H1 (cell line): ENCODE measurements at regions not wholly inside any gene's neighbourhood (a gene's known extent, or its start where the extent isn't known, plus 50 kb on each side); places are given as distances from the start of the nearest gene placed in this dataset.

Experiments used
- CTCF ChIA-PET: fragments of 300-600 bp; sonication (Branson Sonifier 250); formaldehyde crosslinking; loops from one replicate; lab custom pipeline; 2021; ENCODE audit not compliant: partially characterized antibody; lab: Charles Lee
- POLR2A ChIA-PET: fragments of 300-600 bp; sonication (Branson Sonifier 250); formaldehyde crosslinking; loops from one replicate; lab custom pipeline; 2021; ENCODE audit warnings: inconsistent platforms; ENCODE audit not compliant: partially characterized antibody; lab: Charles Lee
- DNase-seq, 2 experiments: peaks; one replicate each; pipeline versions ENCODE4 v3.0.0 to v3.0.0-alpha.2; 2010 to 2022; ENCODE audit warnings: low spot score in 2 of 2, low read depth in 1 of 2, mixed read lengths in 1 of 2
- FAIRE-seq: peaks from 2 replicates; lab custom pipeline; 2011; peaks lifted over from hg19 to GRCh38; lab: Jason Lieb, UNC
- H2AFZ ChIP-seq: 2 replicates; pipeline ENCODE4 v1.8.1; 2012; ENCODE audit warnings: low read length, inconsistent platforms
- H2AK5ac ChIP-seq: 2 replicates; pipeline ENCODE4 v1.6.1; 2013; ENCODE audit warnings: low read depth, low read length
- H2BK120ac ChIP-seq: replicated peaks from 2 replicates; pipeline ENCODE3; 2013; ENCODE audit warnings: low read depth, low read length, inconsistent platforms
- H2BK12ac ChIP-seq: 2 replicates; pipeline ENCODE4 v1.6.1; 2013; ENCODE audit warnings: low read depth, low read length
- H2BK15ac ChIP-seq: 2 replicates; pipeline ENCODE4 v1.6.1; 2013; ENCODE audit warnings: low read length
- H2BK20ac ChIP-seq: 2 replicates; pipeline ENCODE4 v1.6.1; 2013; ENCODE audit warnings: low read length
- H2BK5ac ChIP-seq: 2 replicates; pipeline ENCODE4 v1.6.1; 2013; ENCODE audit warnings: low read depth, low read length
- H3K14ac ChIP-seq: 2 replicates; pipeline ENCODE4 v1.6.1; 2013; ENCODE audit warnings: inconsistent platforms; ENCODE audit not compliant: insufficient read length
- H3K18ac ChIP-seq: 2 replicates; pipeline ENCODE4 v1.6.1; 2013; ENCODE audit warnings: low read length; ENCODE audit errors: extremely low read depth
- H3K23ac ChIP-seq: 2 replicates; pipeline ENCODE4 v1.6.1; 2013; ENCODE audit warnings: inconsistent platforms; ENCODE audit not compliant: insufficient read length
- H3K23me2 ChIP-seq: 2 replicates; pipeline ENCODE4 v1.6.1; 2013; ENCODE audit warnings: low read depth, low read length
- H3K27ac ChIP-seq: 2 replicates; pipeline ENCODE4 v1.6.1; 2011; ENCODE audit warnings: low read depth, low read length, inconsistent platforms
- H3K27me3 ChIP-seq, 4 experiments: replicated peaks in 1 of 4; 1 replicate in 1 of 4; 2 replicates in 3 of 4; pipeline versions ENCODE4 v1.6.1 to v1.8.1; 2011 to 2013; ENCODE audit warnings: low read length in 3 of 4, mild to moderate bottlenecking in 3 of 4, inconsistent platforms in 2 of 4, mixed read lengths in 2 of 4, moderate library complexity in 1 of 4; ENCODE audit not compliant: control insufficient read depth in 3 of 4, insufficient read depth in 3 of 4; ENCODE audit errors: extremely low read depth in 1 of 4
- H3K36me3 ChIP-seq, 4 experiments: 2 replicates each; pipeline versions ENCODE4 v1.6.1 to v1.8.1; 2011 to 2013; ENCODE audit warnings: mild to moderate bottlenecking in 4 of 4, low read length in 3 of 4, moderate library complexity in 2 of 4, control low read depth in 1 of 4, inconsistent platforms in 1 of 4; ENCODE audit not compliant: insufficient read depth in 4 of 4, control insufficient read depth in 2 of 4
- H3K4ac ChIP-seq: replicated peaks from 2 replicates; pipeline ENCODE3; 2013; ENCODE audit warnings: low read length, low read depth, mixed read lengths, inconsistent platforms; ENCODE audit not compliant: insufficient read length
- H3K4me1 ChIP-seq, 4 experiments: replicated peaks in 1 of 4; 1 replicate in 1 of 4; 2 replicates in 3 of 4; pipeline versions ENCODE4 v1.6.1 to v1.8.1; 2011 to 2013; ENCODE audit warnings: low read length in 3 of 4, inconsistent platforms in 2 of 4, mixed read lengths in 1 of 4; ENCODE audit not compliant: insufficient read depth in 4 of 4, control insufficient read depth in 3 of 4
- H3K4me2 ChIP-seq, 2 experiments: 2 replicates each; pipeline versions ENCODE4 v1.6.1 to v1.8.1; 2011 to 2013; ENCODE audit warnings: low read depth in 2 of 2, low read length in 2 of 2, control low read depth in 1 of 2, inconsistent platforms in 1 of 2, mild to moderate bottlenecking in 1 of 2; ENCODE audit not compliant: insufficient read depth in 1 of 2
- H3K4me3 ChIP-seq, 4 experiments: fragments of 200-600, 300-600 bp in 1 of 4; sonication (generic), shearing (Covaris generic), sonication (Bioruptor Twin) in 1 of 4; 2 replicates each; pipeline versions ENCODE4 v1.5.1 to v1.8.1; 2011 to 2016; ENCODE audit warnings: low read length in 4 of 4, low read depth in 3 of 4, control low read depth in 2 of 4, inconsistent platforms in 2 of 4, mild to moderate bottlenecking in 2 of 4, mixed read lengths in 1 of 4, moderate library complexity in 1 of 4; ENCODE audit not compliant: insufficient read depth in 2 of 4; ENCODE audit errors: extremely low read depth in 1 of 4
- H3K56ac ChIP-seq: replicated peaks from 2 replicates; pipeline ENCODE3; 2013; ENCODE audit warnings: low read depth, mild to moderate bottlenecking, mixed read lengths, low read length, inconsistent platforms; ENCODE audit not compliant: insufficient read length
- H3K79me1 ChIP-seq: 2 replicates; pipeline ENCODE4 v1.6.1; 2013; ENCODE audit warnings: low read depth, low read length, control low read depth
- H3K79me2 ChIP-seq, 2 experiments: 2 replicates each; pipeline versions ENCODE4 v1.6.1 to v1.8.1; 2012 to 2013; ENCODE audit warnings: low read length in 2 of 2, mild to moderate bottlenecking in 2 of 2, inconsistent platforms in 1 of 2; ENCODE audit not compliant: insufficient read depth in 2 of 2, control insufficient read depth in 1 of 2
- H3K9ac ChIP-seq, 4 experiments: replicated peaks in 1 of 4; 1 replicate in 1 of 4; 2 replicates in 3 of 4; pipeline versions ENCODE4 v1.6.1 to v1.8.1; 2011 to 2013; ENCODE audit warnings: low read depth in 3 of 4, low read length in 3 of 4, control low read depth in 2 of 4, mild to moderate bottlenecking in 2 of 4, moderate library complexity in 2 of 4, inconsistent platforms in 1 of 4; ENCODE audit errors: extremely low read depth in 1 of 4
- H3K9me3 ChIP-seq, 2 experiments: 2 replicates each; pipeline versions ENCODE4 v1.6.1 to v1.8.1; 2012 to 2013; ENCODE audit warnings: mild to moderate bottlenecking in 2 of 2, moderate library complexity in 2 of 2, control low read depth in 1 of 2, inconsistent platforms in 1 of 2, low read depth in 1 of 2, low read length in 1 of 2, mixed read lengths in 1 of 2; ENCODE audit not compliant: insufficient read depth in 2 of 2
- H4K20me1 ChIP-seq, 2 experiments: replicated peaks in 1 of 2; 2 replicates each; pipeline versions ENCODE3 to v1.8.1; 2011 to 2013; ENCODE audit warnings: inconsistent platforms in 2 of 2, low read length in 2 of 2, mild to moderate bottlenecking in 1 of 2; ENCODE audit not compliant: insufficient read depth in 2 of 2, control insufficient read depth in 1 of 2
- H4K5ac ChIP-seq: 2 replicates; pipeline ENCODE4 v1.6.1; 2013; ENCODE audit warnings: low read length, low read depth, mixed read lengths, inconsistent platforms; ENCODE audit not compliant: insufficient read length
- H4K8ac ChIP-seq: 2 replicates; pipeline ENCODE4 v1.8.0; 2013; ENCODE audit warnings: mild to moderate bottlenecking, moderate library complexity, low read length, inconsistent platforms; ENCODE audit not compliant: insufficient read depth; ENCODE audit errors: extremely low read depth
- H4K91ac ChIP-seq: replicated peaks from 2 replicates; pipeline ENCODE3; 2013; ENCODE audit warnings: low read length, mixed read lengths, inconsistent platforms; ENCODE audit not compliant: insufficient read length
- BRCA1 ChIP-seq: IDR thresholded peaks from 2 replicates; pipeline ENCODE4 v1.6.1; 2012; ENCODE audit warnings: low read depth, low read length, improper control_type of control experiment
- CTBP2 ChIP-seq: IDR thresholded peaks from 2 replicates; pipeline ENCODE4 v1.7.0; 2011; ENCODE audit warnings: borderline replicate concordance, mild to moderate bottlenecking, moderate library complexity, mixed read lengths, low read length; ENCODE audit not compliant: insufficient read depth, insufficient read length
- EZH2 ChIP-seq: fragments of 200-600 bp; sonication (generic); IDR thresholded peaks from 2 replicates; pipeline ENCODE4 v1.7.1; 2012; ENCODE audit warnings: low read depth, mild to moderate bottlenecking, moderate library complexity, low read length, inconsistent platforms; ENCODE audit not compliant: severe bottlenecking
- MAFK ChIP-seq: IDR thresholded peaks from 2 replicates; pipeline ENCODE4 v1.6.1; 2012; ENCODE audit warnings: low read depth, mild to moderate bottlenecking, improper control_type of control experiment, low read length
- NRF1 ChIP-seq: IDR thresholded peaks from 2 replicates; pipeline ENCODE4 v1.6.1; 2011; ENCODE audit warnings: mild to moderate bottlenecking, low read depth, low read length, improper control_type of control experiment
- POLR2A ChIP-seq, 2 experiments: IDR thresholded peaks; 1 replicate in 1 of 2; 2 replicates in 1 of 2; pipeline ENCODE4 v1.6.1; 2011; ENCODE audit warnings: low read depth in 2 of 2, low read length in 2 of 2, mild to moderate bottlenecking in 2 of 2; ENCODE audit errors: control extremely low read depth in 1 of 2
- POU5F1 ChIP-seq: IDR thresholded peaks from 2 replicates; pipeline ENCODE4 v1.6.1; 2011; ENCODE audit warnings: low read depth, mild to moderate bottlenecking, low read length, moderate library complexity
- SIN3A ChIP-seq, 2 experiments: IDR thresholded peaks in 1 of 2; conservative IDR thresholded peaks in 1 of 2; 2 replicates each; pipeline ENCODE4 v1.6.1; 2011 to 2012; ENCODE audit warnings: low read length in 2 of 2, improper control_type of control experiment in 1 of 2, low read depth in 1 of 2, mild to moderate bottlenecking in 1 of 2
- YY1 ChIP-seq: IDR thresholded peaks from 2 replicates; pipeline ENCODE4 v1.6.1; 2011; ENCODE audit warnings: low read depth, mild to moderate bottlenecking, low read length
- WGBS, 2 experiments: shearing (Covaris generic) in 1 of 2; methylation state at CpG; one replicate each; pipeline versions ENCODE4 v1.1.6 to v1.1.7; 2013 to 2015; ENCODE audit warnings: low lambda C conversion rate in 2 of 2, mixed read lengths in 2 of 2, inconsistent platforms in 1 of 2, low coverage in 1 of 2, missing lambda C conversion rate in 1 of 2; ENCODE audit not compliant: insufficient replicate concordance in 2 of 2, insufficient coverage in 1 of 2, insufficient read length in 1 of 2; ENCODE audit errors: extremely low coverage in 1 of 2, missing lambda C conversion rate in 1 of 2; 5-methylcytosine and 5-hydroxymethylcytosine counted together
- TF ChIP-seq, protein P1 (sequence below): IDR thresholded peaks from 2 replicates; pipeline ENCODE4 v1.6.1; 2011; ENCODE audit warnings: low read length, improper control_type of control experiment
- TF ChIP-seq, protein P2 (sequence below): IDR thresholded peaks from 2 replicates; pipeline ENCODE4 v1.6.1; 2012; ENCODE audit warnings: inconsistent platforms

DNA sequence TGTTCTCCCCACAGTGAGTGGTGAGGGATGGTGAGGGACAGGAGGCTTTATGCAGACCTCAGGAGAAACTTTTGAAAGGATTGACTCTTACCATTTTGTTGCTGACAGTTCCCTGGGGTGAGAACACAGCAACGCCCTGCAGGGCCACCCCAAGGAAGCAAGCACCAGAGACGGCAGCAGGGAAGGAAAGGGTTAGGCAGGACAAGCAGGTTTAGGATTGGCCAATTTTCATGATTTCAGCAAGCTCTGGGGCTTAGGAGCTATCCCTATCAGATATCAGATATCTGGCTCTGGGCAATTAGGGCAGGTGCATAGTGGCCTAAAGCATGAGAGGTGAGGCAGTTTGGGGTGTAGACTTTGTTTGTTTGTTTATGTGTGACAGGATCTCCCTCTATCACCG, 87.0 kb upstream of the LSM14A start:
- peaks cover 10 to 11% of the 10 kb centered on the region in 2 experiments; a peak in 2 of 4 replicates for H3K9me3 ChIP-seq
- peak overlapping the region; percentile 58 for H2BK120ac ChIP-seq
- H3K27ac ChIP-seq, result no peak overlapping the region
- no peak overlapping the region for H3K14ac ChIP-seq
- peak; percentile 39 for FAIRE-seq
- H3K4me2 ChIP-seq, result peak overlapping the region in 1 of 2 experiments; percentile 35; a peak in 2 of 4 replicates
- no peaks in the 10 kb centered on the region for H4K20me1 ChIP-seq
- no peaks in the 10 kb centered on the region for H3K79me2 ChIP-seq
- no peak overlapping the region for H3K4me3 ChIP-seq
- POLR2A ChIA-PET, result interaction anchor here (1.0 kb wide), 1 partner anchor 319 kb away, joined by 3 read pairs; no protein-coding TSS in a partner anchor
- WGBS, 2 experiments, result 44% methylated on average over 3 of the region's 3 CpGs; no CpG with 5 or more reads in 1 of the 2 experiments
- DNase-seq, result no peak
- no peaks in the 10 kb centered on the region for H3K27me3 ChIP-seq
- H2BK15ac ChIP-seq, result no peak overlapping the region
- H3K18ac ChIP-seq, result peak overlapping the region; percentile 56; the same call in 1 of the 2 replicates
- H3K56ac ChIP-seq, result peak overlapping the region; percentile 37
- H4K91ac ChIP-seq, result peak overlapping the region; percentile 27
- no peaks in the 10 kb centered on the region for H3K79me1 ChIP-seq
- no peak overlapping the region for H2AK5ac ChIP-seq
- H2BK20ac ChIP-seq, result 0 out of 2 replicates have a peak overlapping the region, but pooled peaks have one; percentile 34
- H3K9ac ChIP-seq, result no peak overlapping the region
- H3K4me1 ChIP-seq, result peaks cover 4 to 13% (median 6%) of the 10 kb centered on the region in 4 experiments; a peak in 4 of 7 replicates
- no peak overlapping the region for H4K5ac ChIP-seq
- H3K36me3 ChIP-seq, result no peaks in the 10 kb centered on the region
- H3K4ac ChIP-seq, result no peak overlapping the region
- H2BK5ac ChIP-seq, result no peak overlapping the region; the same call in 1 of the 2 replicates
- H2BK12ac ChIP-seq, result 0 out of 2 replicates have a peak overlapping the region, but pooled peaks have one; percentile 42
- no peak overlapping the region for H3K23ac ChIP-seq
- no peak overlapping the region for H4K8ac ChIP-seq
- CTCF ChIA-PET, result interaction anchor here (0.6 to 2.6 kb wide), 4 partner anchors 11 to 308 kb away, joined by 3 to 14 read pairs (median 6); no protein-coding TSS in a partner anchor
- H3K23me2 ChIP-seq, result 0 out of 2 replicates have a peak, but pooled peaks cover under 1% of the 10 kb centered on the region
- H2AFZ ChIP-seq, result no peak overlapping the region
- TF ChIP-seq SIN3A (conservative IDR thresholded peaks at IDR 0.05 in 1 of 2, IDR thresholded peaks at IDR 0.05 in 1 of 2; ENCODE audit: low read depth in 1 of 2, low read length in 2 of 2) (no peak), MAFK (no peak), CTBP2 (no peak), POU5F1 (no peak), BRCA1 (no peak), POLR2A (IDR thresholded peaks at IDR 0.05; ENCODE audit: control extremely low read depth in 1 of 2, low read depth in 2 of 2, low read length in 2 of 2) (no peak), NRF1 (no peak), YY1 (no peak), EZH2 (no peak)
- TF ChIP-seq, protein P1, sequence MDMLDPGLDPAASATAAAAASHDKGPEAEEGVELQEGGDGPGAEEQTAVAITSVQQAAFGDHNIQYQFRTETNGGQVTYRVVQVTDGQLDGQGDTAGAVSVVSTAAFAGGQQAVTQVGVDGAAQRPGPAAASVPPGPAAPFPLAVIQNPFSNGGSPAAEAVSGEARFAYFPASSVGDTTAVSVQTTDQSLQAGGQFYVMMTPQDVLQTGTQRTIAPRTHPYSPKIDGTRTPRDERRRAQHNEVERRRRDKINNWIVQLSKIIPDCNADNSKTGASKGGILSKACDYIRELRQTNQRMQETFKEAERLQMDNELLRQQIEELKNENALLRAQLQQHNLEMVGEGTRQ, result no peak
- TF ChIP-seq, protein P2, sequence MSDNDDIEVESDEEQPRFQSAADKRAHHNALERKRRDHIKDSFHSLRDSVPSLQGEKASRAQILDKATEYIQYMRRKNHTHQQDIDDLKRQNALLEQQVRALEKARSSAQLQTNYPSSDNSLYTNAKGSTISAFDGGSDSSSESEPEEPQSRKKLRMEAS, result no peak
